SKM-1 treated with dmso at 0.1 percent for 144 hours (cell line): ENCODE measurements at regions not wholly inside any gene's neighbourhood (a gene's known extent, or its start where the extent isn't known, plus 50 kb on each side); places are given as distances from the start of the nearest gene placed in this dataset.
"Not testable (repeated sequence)": the region's sequence is repeated elsewhere in the genome, so short reads cannot be mapped to it uniquely, and the experiment has no call there.

ENCODE experiments used
- DNase-seq: peaks from one replicate; lab custom pipeline; 2025; ENCODE audit not compliant: unreplicated experiment; lab: John Stamatoyannopoulos, UW

GRCh38 chr14:86943391-86944365 is 1049.3 kb downstream of the GALC start:
- no peak for DNase-seq

GRCh38 chr14:86942936-86943335 is 1050.0 kb downstream of the GALC start:
- no peak for DNase-seq

GRCh38 chr14:86940106-86940505 is 1052.9 kb downstream of the GALC start:
- DNase-seq = no peak

GRCh38 chr14:86938320-86938719 is 1054.7 kb downstream of the GALC start:
- no peak for DNase-seq

- DNase-seq = no peak
Measured at GRCh38 chr14:86936556-86936955, 1056.4 kb downstream of the GALC start.

GRCh38 chr14:86935241-86935885 is 1057.6 kb downstream of the GALC start:
- no peak for DNase-seq

GRCh38 chr14:86933958-86934595 is 1058.9 kb downstream of the GALC start:
- no peak for DNase-seq

GRCh38 chr14:86933460-86933859 is 1059.5 kb downstream of the GALC start:
- DNase-seq = no peak

GRCh38 chr14:86915406-86915805 is 1077.6 kb downstream of the GALC start:
- DNase-seq = no peak

- no peak for DNase-seq
Measured at GRCh38 chr14:86912709-86913108, 1080.3 kb downstream of the GALC start.

GRCh38 chr14:86911486-86911885 is 1081.5 kb downstream of the GALC start:
- no peak for DNase-seq

GRCh38 chr14:86905386-86905926 is 1087.5 kb downstream of the GALC start:
- not testable (repeated sequence) for DNase-seq

GRCh38 chr14:86902176-86902950 is 1090.6 kb downstream of the GALC start:
- DNase-seq = no peak

- DNase-seq = no peak
Measured at GRCh38 chr14:86897704-86898513, 1095.1 kb downstream of the GALC start.

- no peak for DNase-seq
Measured at GRCh38 chr14:86897224-86897623, 1095.8 kb downstream of the GALC start.

- DNase-seq = no peak
Measured at GRCh38 chr14:86896701-86897100, 1096.3 kb downstream of the GALC start.

GRCh38 chr14:86892152-86892956 is 1100.6 kb downstream of the GALC start:
- DNase-seq = no peak

- DNase-seq = no peak
Measured at GRCh38 chr14:86885280-86885679, 1107.7 kb downstream of the GALC start.

- no peak for DNase-seq
Measured at GRCh38 chr14:86884498-86884897, 1108.5 kb downstream of the GALC start.
